Panc1 (cell line): ENCODE measurements at regions not wholly inside any gene's neighbourhood (a gene's known extent, or its start where the extent isn't known, plus 50 kb on each side); places are given as distances from the start of the nearest gene placed in this dataset.

Source experiments
- ATAC-seq: fragments of 200-7000 bp; cut with Tn5 transposase; 2 replicates; pipeline ENCODE4 v1.9.1; 2020; ENCODE audit warnings: mild to moderate bottlenecking, moderate library complexity
- BruUV-seq: library from RNA; stranded (reverse); fragments of 400-500 nt; replicated peaks from 2 replicates; lab custom pipeline; 2021; lab: Mats Ljungman, UMichigan
- CTCF ChIA-PET: fragments of 300-600 bp; sonication (Branson Sonifier 250); formaldehyde crosslinking; loops from one replicate; lab custom pipeline; 2022; ENCODE audit warnings: antibody characterized with exemption; lab: Charles Lee
- POLR2A ChIA-PET: fragments of 300-600 bp; sonication (Branson Sonifier 250); formaldehyde crosslinking; loops from one replicate; lab custom pipeline; 2022; ENCODE audit warnings: antibody characterized with exemption; lab: Charles Lee
- DNase-seq: peaks from one replicate; pipeline ENCODE4 v3.0.0-alpha.2; 2010; ENCODE audit warnings: low read depth, low spot score
- H3K27ac ChIP-seq: 2 replicates; pipeline ENCODE4 v1.5.1; 2011; ENCODE audit warnings: mild to moderate bottlenecking, low read length, inconsistent platforms
- H3K27me3 ChIP-seq: fragments of 200-500 bp; sonication (Bioruptor generic); 2 replicates; pipeline ENCODE4 v1.6.0; 2014; ENCODE audit warnings: low read length, inconsistent platforms; ENCODE audit not compliant: control insufficient read depth, insufficient read depth
- H3K36me3 ChIP-seq: fragments of 200-500 bp; sonication (Bioruptor generic); 2 replicates; pipeline ENCODE4 v1.5.1; 2014; ENCODE audit warnings: inconsistent platforms, mild to moderate bottlenecking, low read length, moderate library complexity; ENCODE audit not compliant: control insufficient read depth, insufficient read depth
- H3K4me1 ChIP-seq: 2 replicates; pipeline ENCODE4 v1.5.1; 2011; ENCODE audit warnings: inconsistent platforms, mild to moderate bottlenecking, low read length, moderate library complexity; ENCODE audit not compliant: control insufficient read depth, insufficient read depth
- H3K4me3 ChIP-seq, 2 experiments: 2 replicates each; pipeline ENCODE4 v1.5.1; 2011 to 2012; ENCODE audit warnings: low read depth in 2 of 2, low read length in 2 of 2, mild to moderate bottlenecking in 2 of 2, inconsistent platforms in 1 of 2, moderate library complexity in 1 of 2
- H3K9me3 ChIP-seq: fragments of 200-500 bp; sonication (Bioruptor generic); 2 replicates; pipeline ENCODE4 v1.5.1; 2014; ENCODE audit warnings: low read depth, mild to moderate bottlenecking, inconsistent platforms, low read length, moderate library complexity; ENCODE audit not compliant: control insufficient read depth, insufficient read depth
- POLR2AphosphoS5 ChIP-seq: IDR thresholded peaks from 2 replicates; pipeline ENCODE4 v1.6.1; 2012; ENCODE audit warnings: mild to moderate bottlenecking, low read depth, low read length, moderate library complexity
- SIN3A ChIP-seq: IDR thresholded peaks from 2 replicates; pipeline ENCODE4 v1.6.1; 2012; ENCODE audit warnings: low read depth, mild to moderate bottlenecking, low read length, moderate library complexity, borderline replicate concordance; ENCODE audit not compliant: insufficient read depth
- TCF7L2 ChIP-seq: IDR thresholded peaks from 2 replicates; pipeline ENCODE4 v1.6.1; 2011; ENCODE audit warnings: mild to moderate bottlenecking, low read depth, low read length, inconsistent platforms
- in situ Hi-C: cut with HindIII; loops from 2 replicates; pipeline ENCODE4 v1.10.0; 2016; ENCODE audit warnings: low sequenced_read_pairs, low pct_unique_long_range_greater_than_20kb
- intact Hi-C: fragments of 100-400 bp; cut with micrococcal nuclease; formaldehyde crosslinking; loops from one replicate; pipeline ENCODE4 v1.10.0; 2022; ENCODE audit not compliant: unreplicated experiment
- TF ChIP-seq, protein P1 (sequence below): fragments of 450-650 bp; IDR thresholded peaks from 2 replicates; pipeline ENCODE4 v1.5.1; 2017; ENCODE audit warnings: mild to moderate bottlenecking
- TF ChIP-seq, protein P2 (sequence below), 2 experiments: IDR thresholded peaks; 2 replicates each; pipeline ENCODE4 v1.6.1; 2011 to 2012; ENCODE audit warnings: low read depth in 2 of 2, control low read depth in 1 of 2, low read length in 1 of 2, mild to moderate bottlenecking in 1 of 2, moderate library complexity in 1 of 2; ENCODE audit not compliant: insufficient read depth in 1 of 2

DNA sequence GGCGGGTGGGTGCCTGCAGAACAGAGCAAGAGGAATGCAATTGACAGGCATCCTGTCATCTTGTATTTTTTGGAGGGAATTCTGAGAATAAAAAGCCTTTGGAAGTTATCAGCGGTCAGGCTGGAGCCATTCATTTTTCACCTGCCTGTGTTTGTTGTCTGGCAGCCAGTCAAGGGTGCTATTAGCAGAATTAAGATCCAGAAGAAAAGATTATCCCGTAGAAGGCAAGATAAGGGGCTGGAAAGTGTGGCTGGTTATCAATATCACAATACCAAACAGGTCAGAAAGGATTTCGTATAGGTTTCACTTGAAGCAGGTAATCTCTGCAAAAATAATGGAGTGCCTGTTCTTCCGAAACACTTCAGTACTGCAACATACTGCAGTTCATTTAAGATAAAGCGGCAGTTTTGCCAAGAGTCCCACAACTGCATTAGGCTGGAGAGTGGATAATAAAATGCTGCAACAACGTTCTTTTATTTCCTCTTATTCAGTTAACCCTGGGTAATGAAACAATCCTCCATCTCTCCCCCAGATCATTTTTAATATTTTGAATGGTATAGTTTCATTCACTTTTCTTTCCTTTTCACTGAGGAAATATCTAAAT, 171.2 kb upstream of the CDKN3 start:
- in situ Hi-C loops (no loop called here), intact Hi-C loops (no loop called here)
- POLR2A ChIA-PET = no interaction called here
- Histone ChIP-seq H3K36me3 (no peaks in the 10 kb centered on the region), H3K4me1 (no peaks in the 10 kb centered on the region), H3K27me3 (peaks cover 2% of the 10 kb centered on the region; the same call in 1 of the 2 replicates), H3K4me3 (no peak overlapping the region), H3K9me3 (no peaks in the 10 kb centered on the region), H3K27ac (no peak overlapping the region)
- CTCF ChIA-PET = no interaction called here
- TF ChIP-seq, protein P1, sequence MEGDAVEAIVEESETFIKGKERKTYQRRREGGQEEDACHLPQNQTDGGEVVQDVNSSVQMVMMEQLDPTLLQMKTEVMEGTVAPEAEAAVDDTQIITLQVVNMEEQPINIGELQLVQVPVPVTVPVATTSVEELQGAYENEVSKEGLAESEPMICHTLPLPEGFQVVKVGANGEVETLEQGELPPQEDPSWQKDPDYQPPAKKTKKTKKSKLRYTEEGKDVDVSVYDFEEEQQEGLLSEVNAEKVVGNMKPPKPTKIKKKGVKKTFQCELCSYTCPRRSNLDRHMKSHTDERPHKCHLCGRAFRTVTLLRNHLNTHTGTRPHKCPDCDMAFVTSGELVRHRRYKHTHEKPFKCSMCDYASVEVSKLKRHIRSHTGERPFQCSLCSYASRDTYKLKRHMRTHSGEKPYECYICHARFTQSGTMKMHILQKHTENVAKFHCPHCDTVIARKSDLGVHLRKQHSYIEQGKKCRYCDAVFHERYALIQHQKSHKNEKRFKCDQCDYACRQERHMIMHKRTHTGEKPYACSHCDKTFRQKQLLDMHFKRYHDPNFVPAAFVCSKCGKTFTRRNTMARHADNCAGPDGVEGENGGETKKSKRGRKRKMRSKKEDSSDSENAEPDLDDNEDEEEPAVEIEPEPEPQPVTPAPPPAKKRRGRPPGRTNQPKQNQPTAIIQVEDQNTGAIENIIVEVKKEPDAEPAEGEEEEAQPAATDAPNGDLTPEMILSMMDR = no peak
- TF ChIP-seq POLR2AphosphoS5 = no peak
- TF ChIP-seq SIN3A = no peak
- TF ChIP-seq, protein P2, sequence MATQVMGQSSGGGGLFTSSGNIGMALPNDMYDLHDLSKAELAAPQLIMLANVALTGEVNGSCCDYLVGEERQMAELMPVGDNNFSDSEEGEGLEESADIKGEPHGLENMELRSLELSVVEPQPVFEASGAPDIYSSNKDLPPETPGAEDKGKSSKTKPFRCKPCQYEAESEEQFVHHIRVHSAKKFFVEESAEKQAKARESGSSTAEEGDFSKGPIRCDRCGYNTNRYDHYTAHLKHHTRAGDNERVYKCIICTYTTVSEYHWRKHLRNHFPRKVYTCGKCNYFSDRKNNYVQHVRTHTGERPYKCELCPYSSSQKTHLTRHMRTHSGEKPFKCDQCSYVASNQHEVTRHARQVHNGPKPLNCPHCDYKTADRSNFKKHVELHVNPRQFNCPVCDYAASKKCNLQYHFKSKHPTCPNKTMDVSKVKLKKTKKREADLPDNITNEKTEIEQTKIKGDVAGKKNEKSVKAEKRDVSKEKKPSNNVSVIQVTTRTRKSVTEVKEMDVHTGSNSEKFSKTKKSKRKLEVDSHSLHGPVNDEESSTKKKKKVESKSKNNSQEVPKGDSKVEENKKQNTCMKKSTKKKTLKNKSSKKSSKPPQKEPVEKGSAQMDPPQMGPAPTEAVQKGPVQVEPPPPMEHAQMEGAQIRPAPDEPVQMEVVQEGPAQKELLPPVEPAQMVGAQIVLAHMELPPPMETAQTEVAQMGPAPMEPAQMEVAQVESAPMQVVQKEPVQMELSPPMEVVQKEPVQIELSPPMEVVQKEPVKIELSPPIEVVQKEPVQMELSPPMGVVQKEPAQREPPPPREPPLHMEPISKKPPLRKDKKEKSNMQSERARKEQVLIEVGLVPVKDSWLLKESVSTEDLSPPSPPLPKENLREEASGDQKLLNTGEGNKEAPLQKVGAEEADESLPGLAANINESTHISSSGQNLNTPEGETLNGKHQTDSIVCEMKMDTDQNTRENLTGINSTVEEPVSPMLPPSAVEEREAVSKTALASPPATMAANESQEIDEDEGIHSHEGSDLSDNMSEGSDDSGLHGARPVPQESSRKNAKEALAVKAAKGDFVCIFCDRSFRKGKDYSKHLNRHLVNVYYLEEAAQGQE (IDR thresholded peaks at IDR 0.05; ENCODE audit: insufficient read depth in 1 of 2, low read depth in 2 of 2, low read length in 1 of 2) = no peak
- no peak for TF ChIP-seq TCF7L2
- DNase-seq = no peak
- no TSS peak for BruUV-seq
- no peak for ATAC-seq

DNA sequence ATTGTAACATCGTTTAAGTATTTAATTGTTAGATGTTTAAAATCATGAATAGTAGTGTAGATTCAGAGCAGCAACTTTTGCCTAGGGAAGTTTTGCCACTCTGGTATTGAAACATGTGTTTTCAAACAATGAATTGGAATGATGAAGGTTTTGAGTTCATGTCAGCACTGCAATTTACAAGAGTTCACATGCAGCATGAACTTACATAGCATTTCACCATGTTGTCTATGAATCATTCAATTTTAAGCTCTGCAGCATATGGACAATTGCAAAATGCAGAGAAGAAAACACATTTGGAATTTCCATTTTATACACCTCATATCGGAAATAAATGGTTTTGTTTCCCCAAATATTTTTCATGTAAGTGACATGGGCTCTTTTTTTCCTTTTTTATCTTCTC, 170.7 kb upstream of the CDKN3 start:
- Histone ChIP-seq H3K27me3 (peaks cover 2% of the 10 kb centered on the region; the same call in 1 of the 2 replicates), H3K9me3 (no peaks in the 10 kb centered on the region), H3K36me3 (no peaks in the 10 kb centered on the region), H3K4me1 (no peaks in the 10 kb centered on the region), H3K4me3 (no peak overlapping the region), H3K27ac (no peak overlapping the region)
- intact Hi-C loops = no loop called here
- ATAC-seq = no peak
- DNase-seq = no peak
- BruUV-seq = no TSS peak
- ChIA-PET CTCF (interaction anchor here (0.7 kb wide), 1 partner anchor 103 kb away, joined by 7 read pairs; no protein-coding TSS in a partner anchor), POLR2A (no interaction called here)
- TF ChIP-seq, protein P1 = no peak
- no peak for TF ChIP-seq SIN3A
- TF ChIP-seq, protein P2 (IDR thresholded peaks at IDR 0.05; ENCODE audit: insufficient read depth in 1 of 2, low read depth in 2 of 2, low read length in 1 of 2) = no peak
- TF ChIP-seq TCF7L2 = no peak
- TF ChIP-seq POLR2AphosphoS5 = no peak
- in situ Hi-C loops = no loop called here
